Brain microvascular endothelial cell (primary cell): ENCODE measurements at regions not wholly inside any gene's neighbourhood (a gene's known extent, or its start where the extent isn't known, plus 50 kb on each side); places are given as distances from the start of the nearest gene placed in this dataset.

Experiments used
- DNase-seq: peaks from one replicate; pipeline ENCODE4 v3.0.0-alpha.2; 2020
- H3K27ac ChIP-seq: fragments of 250-450 bp; sonication (Bioruptor Pico); 2 replicates; pipeline ENCODE4 v1.5.1; 2020; ENCODE audit warnings: mild to moderate bottlenecking, moderate library complexity
- H3K27me3 ChIP-seq: fragments of 250-450 bp; sonication (Bioruptor Pico); replicated peaks from 2 replicates; pipeline ENCODE4 v1.5.1; 2020; ENCODE audit warnings: mild to moderate bottlenecking
- H3K36me3 ChIP-seq: fragments of 250-450 bp; sonication (Bioruptor Pico); replicated peaks from 2 replicates; pipeline ENCODE4 v1.5.1; 2020; ENCODE audit warnings: mild to moderate bottlenecking
- H3K4me3 ChIP-seq: 2 replicates; pipeline ENCODE4 v1.5.1; 2011; ENCODE audit warnings: low read depth, mild to moderate bottlenecking, control low read depth, low read length, moderate library complexity
- CTCF ChIP-seq: IDR thresholded peaks from 2 replicates; pipeline ENCODE4 v1.5.1; 2011; ENCODE audit warnings: low read depth, mild to moderate bottlenecking, moderate library complexity, low read length, control low read depth, inconsistent platforms; ENCODE audit errors: missing control alignments
- in situ Hi-C: cut with HindIII; loops from 2 replicates; pipeline ENCODE4 v1.10.0; 2017; ENCODE audit warnings: low sequenced_read_pairs, low pct_ligation_motif_present

- in situ Hi-C loops: no loop called here
- Histone ChIP-seq H3K27me3 (no peaks in the 10 kb centered on the region), H3K36me3 (no peaks in the 10 kb centered on the region), H3K4me3 (no peak overlapping the region), H3K27ac (no peak overlapping the region)
- no peak for DNase-seq
- no peak for TF ChIP-seq CTCF
These were observed 509.6 kb upstream of the CT83 start for GRCh38 chrX:116972362-116972761.

- H3K27me3 ChIP-seq: no peaks in the 10 kb centered on the region
- DNase-seq: no peak
- in situ Hi-C loops: no loop called here
- TF ChIP-seq CTCF: no peak
- no peaks in the 10 kb centered on the region for H3K36me3 ChIP-seq
- no peak overlapping the region for H3K4me3 ChIP-seq
- H3K27ac ChIP-seq: no peak overlapping the region
These were observed 499.3 kb upstream of the CT83 start for GRCh38 chrX:116961872-116962582.

GRCh38 chrX:116930311-116930710, 467.5 kb upstream of the CT83 start:
- no peaks in the 10 kb centered on the region for H3K36me3 ChIP-seq
- H3K27me3 ChIP-seq: no peaks in the 10 kb centered on the region
- H3K4me3 ChIP-seq: no peak overlapping the region
- no peak overlapping the region for H3K27ac ChIP-seq
- in situ Hi-C loops: no loop called here
- no peak for TF ChIP-seq CTCF
- no peak for DNase-seq

- Histone ChIP-seq H3K36me3 (no peaks in the 10 kb centered on the region), H3K4me3 (no peak overlapping the region), H3K27me3 (no peaks in the 10 kb centered on the region), H3K27ac (no peak overlapping the region)
- no peak for DNase-seq
- no peak for TF ChIP-seq CTCF
- in situ Hi-C loops: no loop called here
These were observed 434.8 kb upstream of the CT83 start for GRCh38 chrX:116897526-116897925.

- H3K27ac ChIP-seq: no peak overlapping the region
- H3K36me3 ChIP-seq: no peaks in the 10 kb centered on the region
- H3K4me3 ChIP-seq: no peak overlapping the region
- no peak for DNase-seq
- no peaks in the 10 kb centered on the region for H3K27me3 ChIP-seq
- no peak for TF ChIP-seq CTCF
- in situ Hi-C loops: no loop called here
These were observed 419.2 kb upstream of the CT83 start for GRCh38 chrX:116881961-116882360.

- no peak for TF ChIP-seq CTCF
- peak; percentile 37 for DNase-seq
These were observed 410.9 kb upstream of the CT83 start for GRCh38 chrX:116873671-116874070.

More at GRCh38 chrX:116873671-116874070, 410.9 kb upstream of the CT83 start:
- H3K27me3 ChIP-seq: no peaks in the 10 kb centered on the region
- no peak overlapping the region for H3K4me3 ChIP-seq
- in situ Hi-C loops: no loop called here
- H3K27ac ChIP-seq: peak overlapping the region; percentile 37
- H3K36me3 ChIP-seq: no peaks in the 10 kb centered on the region
